ENCODE measurements at regions not wholly inside any gene's neighbourhood (a gene's known extent, or its start where the extent isn't known, plus 50 kb on each side); places are given as distances from the start of the nearest gene placed in this dataset.

GRCh38 chr3:54036543-54036942 lies 85.8 kb upstream of the CACNA2D3 start:
- H2AFZ ChIP-seq, result no peak overlapping the region
- no peaks in the 10 kb centered on the region for H3F3A ChIP-seq (replicated peaks; ENCODE audit: low read depth)
- H3K27ac ChIP-seq (ENCODE audit: low read depth), result no peak overlapping the region
- H3K27ac Mint-ChIP-seq, result no peak overlapping the region
- H4K20me1 ChIP-seq (replicated peaks; ENCODE audit: insufficient read depth), result no peaks in the 10 kb centered on the region
- H3K36me3 ChIP-seq (ENCODE audit: insufficient read depth), result no peaks in the 10 kb centered on the region
- no peak for TF ChIP-seq ETS1 (IDR thresholded peaks at IDR 0.05)
- no peaks in the 10 kb centered on the region; the same call in 2 of the 3 replicates for H3K4me1 Mint-ChIP-seq
- H3K9me2 ChIP-seq (ENCODE audit: insufficient read depth), result 0 out of 2 replicates have a peak, but pooled peaks cover 4% of the 10 kb centered on the region
- H3K4me2 ChIP-seq, result no peak overlapping the region
- no peak for ATAC-seq
- no peak for DNase-seq (ENCODE audit: low spot score)
- no peak overlapping the region for H3K4me3 Mint-ChIP-seq
- H3K27me3 ChIP-seq (ENCODE audit: insufficient read depth), result no peaks in the 10 kb centered on the region
- no peaks in the 10 kb centered on the region; the same call in 2 of the 3 replicates for H3K36me3 Mint-ChIP-seq (ENCODE audit: low read depth)
- H3K9me3 Mint-ChIP-seq, result no peaks in the 10 kb centered on the region
- no peaks in the 10 kb centered on the region for H3K79me2 ChIP-seq (replicated peaks; ENCODE audit: insufficient read depth)
- no peaks in the 10 kb centered on the region for H3K4me1 ChIP-seq (ENCODE audit: insufficient read depth)
- no peak overlapping the region for H3K4me3 ChIP-seq
- H3K27me3 Mint-ChIP-seq (ENCODE audit: insufficient read depth, low read depth, poor library complexity), result peaks cover 14% of the 10 kb centered on the region

DNA sequence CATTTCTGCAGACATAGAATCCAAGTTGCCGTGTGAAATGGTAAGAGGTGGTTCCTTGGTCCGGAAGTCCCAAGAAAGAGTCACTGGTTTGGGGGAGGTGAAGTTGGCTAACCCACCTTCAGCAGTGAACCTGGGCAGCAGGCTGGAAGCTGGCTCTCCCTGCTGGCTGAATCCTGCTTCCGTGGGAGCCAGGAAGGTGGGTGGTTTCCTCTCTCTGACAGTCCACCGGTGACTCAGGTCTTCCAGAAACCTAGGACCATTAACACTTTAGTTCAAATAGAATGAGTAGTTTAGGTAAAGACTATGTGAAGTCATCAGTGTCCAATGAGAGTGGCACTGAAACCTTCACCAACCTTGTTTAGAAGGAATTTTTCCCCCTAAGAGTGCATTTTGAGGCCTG lies 87.4 kb upstream of the CACNA2D3 start:
- Histone ChIP-seq H3K36me3 (ENCODE audit: insufficient read depth) (no peaks in the 10 kb centered on the region), H3K9me2 (ENCODE audit: insufficient read depth) (0 out of 2 replicates have a peak, but pooled peaks cover 4% of the 10 kb centered on the region), H3K27me3 (ENCODE audit: insufficient read depth) (no peaks in the 10 kb centered on the region), H3F3A (replicated peaks; ENCODE audit: low read depth) (no peaks in the 10 kb centered on the region), H4K20me1 (replicated peaks; ENCODE audit: insufficient read depth) (no peaks in the 10 kb centered on the region), H3K4me2 (no peak overlapping the region), H3K4me3 (no peak overlapping the region), H2AFZ (no peak overlapping the region), H3K27ac (ENCODE audit: low read depth) (no peak overlapping the region), H3K79me2 (replicated peaks; ENCODE audit: insufficient read depth) (no peaks in the 10 kb centered on the region), H3K4me1 (ENCODE audit: insufficient read depth) (no peaks in the 10 kb centered on the region)
- no peaks in the 10 kb centered on the region for H3K9me3 Mint-ChIP-seq
- DNase-seq (ENCODE audit: low spot score) (no peak), ATAC-seq (no peak)
- H3K36me3 Mint-ChIP-seq (ENCODE audit: low read depth), result no peaks in the 10 kb centered on the region; the same call in 2 of the 3 replicates
- H3K4me1 Mint-ChIP-seq, result no peaks in the 10 kb centered on the region; the same call in 2 of the 3 replicates
- no peak overlapping the region for H3K27ac Mint-ChIP-seq
- no peak overlapping the region for H3K4me3 Mint-ChIP-seq
- H3K27me3 Mint-ChIP-seq (ENCODE audit: insufficient read depth, low read depth, poor library complexity), result peaks cover 9% of the 10 kb centered on the region
- TF ChIP-seq REST (IDR thresholded peaks at IDR 0.05; ENCODE audit: unreplicated experiment) (no peak), ZNF114 (CRISPR knock-in tag; IDR thresholded peaks at IDR 0.05) (no peak), EZH2 (IDR thresholded peaks at IDR 0.05; ENCODE audit: low read depth, unreplicated experiment) (no peak), ETS1 (IDR thresholded peaks at IDR 0.05) (no peak), NANOG (IDR thresholded peaks at IDR 0.05; ENCODE audit: borderline replicate concordance) (no peak), ZNF331 (CRISPR knock-in tag; IDR thresholded peaks at IDR 0.05; ENCODE audit: low read depth) (no peak), STAT1 (IDR thresholded peaks at IDR 0.05; ENCODE audit: unreplicated experiment) (no peak)
- TF ChIP-seq, protein P1, sequence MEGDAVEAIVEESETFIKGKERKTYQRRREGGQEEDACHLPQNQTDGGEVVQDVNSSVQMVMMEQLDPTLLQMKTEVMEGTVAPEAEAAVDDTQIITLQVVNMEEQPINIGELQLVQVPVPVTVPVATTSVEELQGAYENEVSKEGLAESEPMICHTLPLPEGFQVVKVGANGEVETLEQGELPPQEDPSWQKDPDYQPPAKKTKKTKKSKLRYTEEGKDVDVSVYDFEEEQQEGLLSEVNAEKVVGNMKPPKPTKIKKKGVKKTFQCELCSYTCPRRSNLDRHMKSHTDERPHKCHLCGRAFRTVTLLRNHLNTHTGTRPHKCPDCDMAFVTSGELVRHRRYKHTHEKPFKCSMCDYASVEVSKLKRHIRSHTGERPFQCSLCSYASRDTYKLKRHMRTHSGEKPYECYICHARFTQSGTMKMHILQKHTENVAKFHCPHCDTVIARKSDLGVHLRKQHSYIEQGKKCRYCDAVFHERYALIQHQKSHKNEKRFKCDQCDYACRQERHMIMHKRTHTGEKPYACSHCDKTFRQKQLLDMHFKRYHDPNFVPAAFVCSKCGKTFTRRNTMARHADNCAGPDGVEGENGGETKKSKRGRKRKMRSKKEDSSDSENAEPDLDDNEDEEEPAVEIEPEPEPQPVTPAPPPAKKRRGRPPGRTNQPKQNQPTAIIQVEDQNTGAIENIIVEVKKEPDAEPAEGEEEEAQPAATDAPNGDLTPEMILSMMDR (conservative IDR thresholded peaks at IDR 0.05; ENCODE audit: low read depth in 2 of 2), result 0 out of 4 replicates have a peak, but pooled peaks of 1 of the 2 experiments have one; percentile 9
